Fibroblast of gingiva (primary cell): ENCODE measurements at regions not wholly inside any gene's neighbourhood (a gene's known extent, or its start where the extent isn't known, plus 50 kb on each side); places are given as distances from the start of the nearest gene placed in this dataset.

Experiments
- DNase-seq: peaks from one replicate; pipeline ENCODE4 v3.0.0-alpha.2; 2011; ENCODE audit warnings: low read depth

- no peak for DNase-seq
Measured at GRCh38 chr4:182090186-182090585, 153.0 kb upstream of the TENM3 start.

GRCh38 chr4:182091128-182091527, 152.1 kb upstream of the TENM3 start:
- DNase-seq = no peak

- DNase-seq = no peak
Measured at GRCh38 chr4:182093431-182093831, 149.8 kb upstream of the TENM3 start.

- no peak for DNase-seq
Measured at GRCh38 chr4:182093935-182094334, 149.3 kb upstream of the TENM3 start.

GRCh38 chr4:182101618-182102017, 141.6 kb upstream of the TENM3 start:
- DNase-seq = no peak

- no peak for DNase-seq
Measured at GRCh38 chr4:182102576-182102975, 140.6 kb upstream of the TENM3 start.

- no peak for DNase-seq
Measured at GRCh38 chr4:182103614-182104319, 139.4 kb upstream of the TENM3 start.

- no peak for DNase-seq
Measured at GRCh38 chr4:182105416-182105815, 137.8 kb upstream of the TENM3 start.

GRCh38 chr4:182107931-182108330, 135.3 kb upstream of the TENM3 start:
- DNase-seq = no peak

- DNase-seq = no peak
Measured at GRCh38 chr4:182111586-182111985, 131.6 kb upstream of the TENM3 start.

- DNase-seq = peak; percentile 83
Measured at GRCh38 chr4:182113779-182114178, 129.4 kb upstream of the TENM3 start.

GRCh38 chr4:182124359-182124758, 118.8 kb upstream of the TENM3 start:
- no peak for DNase-seq

GRCh38 chr4:182126096-182126495, 117.1 kb upstream of the TENM3 start:
- no peak for DNase-seq

GRCh38 chr4:182126603-182127002, 116.6 kb upstream of the TENM3 start:
- no peak for DNase-seq

- no peak for DNase-seq
Measured at GRCh38 chr4:182133033-182133432, 110.2 kb upstream of the TENM3 start.

- no peak for DNase-seq
Measured at GRCh38 chr4:182134261-182134660, 108.9 kb upstream of the TENM3 start.

GRCh38 chr4:182136201-182136600, 107.0 kb upstream of the TENM3 start:
- no peak for DNase-seq

- DNase-seq = no peak
Measured at GRCh38 chr4:182137343-182137742, 105.9 kb upstream of the TENM3 start.

GRCh38 chr4:182139491-182139890, 103.7 kb upstream of the TENM3 start:
- DNase-seq = no peak

GRCh38 chr4:182140547-182140946, 102.7 kb upstream of the TENM3 start:
- no peak for DNase-seq

- no peak for DNase-seq
Measured at GRCh38 chr4:182141061-182141460, 102.1 kb upstream of the TENM3 start.

- DNase-seq = peak; percentile 30
Measured at GRCh38 chr4:182142176-182143085, 100.8 kb upstream of the TENM3 start.

GRCh38 chr4:182143086-182143821, 99.9 kb upstream of the TENM3 start:
- peak; percentile 15 for DNase-seq
